ENCODE measurements at regions not wholly inside any gene's neighbourhood (a gene's known extent, or its start where the extent isn't known, plus 50 kb on each side); places are given as distances from the start of the nearest gene placed in this dataset.

DNA sequence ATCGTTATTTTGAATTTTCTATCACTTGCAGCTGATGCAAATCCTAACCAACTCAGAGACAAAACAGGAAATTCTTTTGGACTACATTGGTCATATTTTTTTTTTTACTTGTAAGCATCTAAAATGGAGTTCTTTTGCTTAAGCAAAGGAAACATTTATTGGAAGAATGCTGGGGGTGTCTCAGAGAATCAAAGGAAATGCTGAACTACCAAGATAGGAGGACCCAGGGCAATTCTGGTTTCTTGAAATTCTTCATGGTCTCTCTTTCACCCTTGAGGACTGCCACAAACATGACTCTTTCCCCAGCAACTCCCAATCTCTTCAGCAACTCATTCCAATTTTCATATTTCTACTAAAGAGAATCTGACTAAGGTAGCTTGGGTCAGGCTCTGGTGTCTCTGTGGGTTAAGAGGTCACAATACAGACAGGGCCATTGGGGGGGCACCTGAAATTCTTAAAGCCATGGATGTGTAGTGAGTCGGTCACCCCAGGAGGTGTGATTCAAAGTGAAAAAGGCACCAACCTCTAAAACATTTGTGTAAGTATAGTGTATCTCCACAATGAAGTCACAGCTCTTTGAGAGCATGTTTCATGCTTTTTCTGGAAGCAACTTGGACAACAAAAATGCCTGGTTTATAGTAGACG is 171.1 kb upstream of the FGGY start:
- TF ChIP-seq, protein P1, sequence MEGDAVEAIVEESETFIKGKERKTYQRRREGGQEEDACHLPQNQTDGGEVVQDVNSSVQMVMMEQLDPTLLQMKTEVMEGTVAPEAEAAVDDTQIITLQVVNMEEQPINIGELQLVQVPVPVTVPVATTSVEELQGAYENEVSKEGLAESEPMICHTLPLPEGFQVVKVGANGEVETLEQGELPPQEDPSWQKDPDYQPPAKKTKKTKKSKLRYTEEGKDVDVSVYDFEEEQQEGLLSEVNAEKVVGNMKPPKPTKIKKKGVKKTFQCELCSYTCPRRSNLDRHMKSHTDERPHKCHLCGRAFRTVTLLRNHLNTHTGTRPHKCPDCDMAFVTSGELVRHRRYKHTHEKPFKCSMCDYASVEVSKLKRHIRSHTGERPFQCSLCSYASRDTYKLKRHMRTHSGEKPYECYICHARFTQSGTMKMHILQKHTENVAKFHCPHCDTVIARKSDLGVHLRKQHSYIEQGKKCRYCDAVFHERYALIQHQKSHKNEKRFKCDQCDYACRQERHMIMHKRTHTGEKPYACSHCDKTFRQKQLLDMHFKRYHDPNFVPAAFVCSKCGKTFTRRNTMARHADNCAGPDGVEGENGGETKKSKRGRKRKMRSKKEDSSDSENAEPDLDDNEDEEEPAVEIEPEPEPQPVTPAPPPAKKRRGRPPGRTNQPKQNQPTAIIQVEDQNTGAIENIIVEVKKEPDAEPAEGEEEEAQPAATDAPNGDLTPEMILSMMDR (conservative IDR thresholded peaks at IDR 0.05; ENCODE audit: low read length), result no peak
- TF ChIP-seq EZH2phosphoT487 (IDR thresholded peaks at IDR 0.05; ENCODE audit: borderline replicate concordance), result no peak

Measured in Loucy (cell line).